ENCODE measurements at regions not wholly inside any gene's neighbourhood (a gene's known extent, or its start where the extent isn't known, plus 50 kb on each side); places are given as distances from the start of the nearest gene placed in this dataset.

DNA sequence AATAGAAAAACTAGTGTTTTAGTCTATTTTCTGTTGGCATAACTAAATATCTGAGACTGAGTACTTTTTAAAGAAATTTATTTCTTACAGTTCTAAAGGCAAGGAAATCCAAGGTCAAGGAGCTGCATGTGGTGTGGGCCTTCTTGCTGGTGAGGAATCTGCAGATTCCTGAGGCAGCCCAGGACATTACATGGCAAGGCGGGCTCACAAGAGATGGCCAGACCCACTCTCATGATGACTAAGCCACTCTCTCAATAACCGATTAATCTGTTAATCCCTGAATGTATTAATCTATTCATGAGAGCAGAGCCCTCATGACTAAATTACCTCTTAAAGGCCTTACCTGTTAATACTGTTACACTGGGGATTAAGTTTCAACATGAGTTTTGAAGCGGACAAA is 340.8 kb downstream of the GRXCR1 start:
- Mint-ChIP-seq H3K4me1 (peaks cover 5% of the 10 kb centered on the region; the same call in 2 of the 3 replicates), H3K27me3 (ENCODE audit: insufficient read depth, low read depth, poor library complexity) (no peaks in the 10 kb centered on the region), H3K36me3 (ENCODE audit: low read depth) (no peaks in the 10 kb centered on the region), H3K27ac (no peak overlapping the region), H3K9me3 (no peaks in the 10 kb centered on the region), H3K4me3 (no peak overlapping the region)
- ATAC-seq (no peak), DNase-seq (ENCODE audit: low spot score) (no peak)
- Histone ChIP-seq H4K20me1 (replicated peaks; ENCODE audit: insufficient read depth) (no peaks in the 10 kb centered on the region), H3K27me3 (ENCODE audit: insufficient read depth) (no peaks in the 10 kb centered on the region), H3K79me2 (replicated peaks; ENCODE audit: insufficient read depth) (no peaks in the 10 kb centered on the region), H3K27ac (ENCODE audit: low read depth) (no peak overlapping the region), H3K4me2 (no peak overlapping the region), H3K9me2 (ENCODE audit: insufficient read depth) (no peaks in the 10 kb centered on the region; the same call in 1 of the 2 replicates), H2AFZ (no peak overlapping the region), H3K36me3 (ENCODE audit: insufficient read depth) (no peaks in the 10 kb centered on the region), H3K4me3 (no peak overlapping the region), H3K4me1 (ENCODE audit: insufficient read depth) (no peaks in the 10 kb centered on the region), H3F3A (replicated peaks; ENCODE audit: low read depth) (no peaks in the 10 kb centered on the region)
- TF ChIP-seq ZNF331 (CRISPR knock-in tag; IDR thresholded peaks at IDR 0.05; ENCODE audit: low read depth), result no peak
- TF ChIP-seq, protein P1, sequence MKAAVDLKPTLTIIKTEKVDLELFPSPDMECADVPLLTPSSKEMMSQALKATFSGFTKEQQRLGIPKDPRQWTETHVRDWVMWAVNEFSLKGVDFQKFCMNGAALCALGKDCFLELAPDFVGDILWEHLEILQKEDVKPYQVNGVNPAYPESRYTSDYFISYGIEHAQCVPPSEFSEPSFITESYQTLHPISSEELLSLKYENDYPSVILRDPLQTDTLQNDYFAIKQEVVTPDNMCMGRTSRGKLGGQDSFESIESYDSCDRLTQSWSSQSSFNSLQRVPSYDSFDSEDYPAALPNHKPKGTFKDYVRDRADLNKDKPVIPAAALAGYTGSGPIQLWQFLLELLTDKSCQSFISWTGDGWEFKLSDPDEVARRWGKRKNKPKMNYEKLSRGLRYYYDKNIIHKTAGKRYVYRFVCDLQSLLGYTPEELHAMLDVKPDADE (IDR thresholded peaks at IDR 0.05), result no peak
- no peak for TF ChIP-seq ZNF114 (CRISPR knock-in tag; IDR thresholded peaks at IDR 0.05)
- no peak for TF ChIP-seq STAT1 (IDR thresholded peaks at IDR 0.05; ENCODE audit: unreplicated experiment)
- TF ChIP-seq CREB1 (CRISPR knock-in tag; IDR thresholded peaks at IDR 0.05; ENCODE audit: low read depth), result no peak
- TF ChIP-seq, protein P2, sequence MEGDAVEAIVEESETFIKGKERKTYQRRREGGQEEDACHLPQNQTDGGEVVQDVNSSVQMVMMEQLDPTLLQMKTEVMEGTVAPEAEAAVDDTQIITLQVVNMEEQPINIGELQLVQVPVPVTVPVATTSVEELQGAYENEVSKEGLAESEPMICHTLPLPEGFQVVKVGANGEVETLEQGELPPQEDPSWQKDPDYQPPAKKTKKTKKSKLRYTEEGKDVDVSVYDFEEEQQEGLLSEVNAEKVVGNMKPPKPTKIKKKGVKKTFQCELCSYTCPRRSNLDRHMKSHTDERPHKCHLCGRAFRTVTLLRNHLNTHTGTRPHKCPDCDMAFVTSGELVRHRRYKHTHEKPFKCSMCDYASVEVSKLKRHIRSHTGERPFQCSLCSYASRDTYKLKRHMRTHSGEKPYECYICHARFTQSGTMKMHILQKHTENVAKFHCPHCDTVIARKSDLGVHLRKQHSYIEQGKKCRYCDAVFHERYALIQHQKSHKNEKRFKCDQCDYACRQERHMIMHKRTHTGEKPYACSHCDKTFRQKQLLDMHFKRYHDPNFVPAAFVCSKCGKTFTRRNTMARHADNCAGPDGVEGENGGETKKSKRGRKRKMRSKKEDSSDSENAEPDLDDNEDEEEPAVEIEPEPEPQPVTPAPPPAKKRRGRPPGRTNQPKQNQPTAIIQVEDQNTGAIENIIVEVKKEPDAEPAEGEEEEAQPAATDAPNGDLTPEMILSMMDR (conservative IDR thresholded peaks at IDR 0.05; ENCODE audit: low read depth in 2 of 2), result no peak
- no peak for TF ChIP-seq EZH2phosphoT487 (IDR thresholded peaks at IDR 0.05; ENCODE audit: unreplicated experiment)
- TF ChIP-seq, protein P3, sequence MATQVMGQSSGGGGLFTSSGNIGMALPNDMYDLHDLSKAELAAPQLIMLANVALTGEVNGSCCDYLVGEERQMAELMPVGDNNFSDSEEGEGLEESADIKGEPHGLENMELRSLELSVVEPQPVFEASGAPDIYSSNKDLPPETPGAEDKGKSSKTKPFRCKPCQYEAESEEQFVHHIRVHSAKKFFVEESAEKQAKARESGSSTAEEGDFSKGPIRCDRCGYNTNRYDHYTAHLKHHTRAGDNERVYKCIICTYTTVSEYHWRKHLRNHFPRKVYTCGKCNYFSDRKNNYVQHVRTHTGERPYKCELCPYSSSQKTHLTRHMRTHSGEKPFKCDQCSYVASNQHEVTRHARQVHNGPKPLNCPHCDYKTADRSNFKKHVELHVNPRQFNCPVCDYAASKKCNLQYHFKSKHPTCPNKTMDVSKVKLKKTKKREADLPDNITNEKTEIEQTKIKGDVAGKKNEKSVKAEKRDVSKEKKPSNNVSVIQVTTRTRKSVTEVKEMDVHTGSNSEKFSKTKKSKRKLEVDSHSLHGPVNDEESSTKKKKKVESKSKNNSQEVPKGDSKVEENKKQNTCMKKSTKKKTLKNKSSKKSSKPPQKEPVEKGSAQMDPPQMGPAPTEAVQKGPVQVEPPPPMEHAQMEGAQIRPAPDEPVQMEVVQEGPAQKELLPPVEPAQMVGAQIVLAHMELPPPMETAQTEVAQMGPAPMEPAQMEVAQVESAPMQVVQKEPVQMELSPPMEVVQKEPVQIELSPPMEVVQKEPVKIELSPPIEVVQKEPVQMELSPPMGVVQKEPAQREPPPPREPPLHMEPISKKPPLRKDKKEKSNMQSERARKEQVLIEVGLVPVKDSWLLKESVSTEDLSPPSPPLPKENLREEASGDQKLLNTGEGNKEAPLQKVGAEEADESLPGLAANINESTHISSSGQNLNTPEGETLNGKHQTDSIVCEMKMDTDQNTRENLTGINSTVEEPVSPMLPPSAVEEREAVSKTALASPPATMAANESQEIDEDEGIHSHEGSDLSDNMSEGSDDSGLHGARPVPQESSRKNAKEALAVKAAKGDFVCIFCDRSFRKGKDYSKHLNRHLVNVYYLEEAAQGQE (IDR thresholded peaks at IDR 0.05; ENCODE audit: unreplicated experiment), result no peak
- TF ChIP-seq JUNB (IDR thresholded peaks at IDR 0.05; ENCODE audit: unreplicated experiment), result no peak
- TF ChIP-seq, protein P4, sequence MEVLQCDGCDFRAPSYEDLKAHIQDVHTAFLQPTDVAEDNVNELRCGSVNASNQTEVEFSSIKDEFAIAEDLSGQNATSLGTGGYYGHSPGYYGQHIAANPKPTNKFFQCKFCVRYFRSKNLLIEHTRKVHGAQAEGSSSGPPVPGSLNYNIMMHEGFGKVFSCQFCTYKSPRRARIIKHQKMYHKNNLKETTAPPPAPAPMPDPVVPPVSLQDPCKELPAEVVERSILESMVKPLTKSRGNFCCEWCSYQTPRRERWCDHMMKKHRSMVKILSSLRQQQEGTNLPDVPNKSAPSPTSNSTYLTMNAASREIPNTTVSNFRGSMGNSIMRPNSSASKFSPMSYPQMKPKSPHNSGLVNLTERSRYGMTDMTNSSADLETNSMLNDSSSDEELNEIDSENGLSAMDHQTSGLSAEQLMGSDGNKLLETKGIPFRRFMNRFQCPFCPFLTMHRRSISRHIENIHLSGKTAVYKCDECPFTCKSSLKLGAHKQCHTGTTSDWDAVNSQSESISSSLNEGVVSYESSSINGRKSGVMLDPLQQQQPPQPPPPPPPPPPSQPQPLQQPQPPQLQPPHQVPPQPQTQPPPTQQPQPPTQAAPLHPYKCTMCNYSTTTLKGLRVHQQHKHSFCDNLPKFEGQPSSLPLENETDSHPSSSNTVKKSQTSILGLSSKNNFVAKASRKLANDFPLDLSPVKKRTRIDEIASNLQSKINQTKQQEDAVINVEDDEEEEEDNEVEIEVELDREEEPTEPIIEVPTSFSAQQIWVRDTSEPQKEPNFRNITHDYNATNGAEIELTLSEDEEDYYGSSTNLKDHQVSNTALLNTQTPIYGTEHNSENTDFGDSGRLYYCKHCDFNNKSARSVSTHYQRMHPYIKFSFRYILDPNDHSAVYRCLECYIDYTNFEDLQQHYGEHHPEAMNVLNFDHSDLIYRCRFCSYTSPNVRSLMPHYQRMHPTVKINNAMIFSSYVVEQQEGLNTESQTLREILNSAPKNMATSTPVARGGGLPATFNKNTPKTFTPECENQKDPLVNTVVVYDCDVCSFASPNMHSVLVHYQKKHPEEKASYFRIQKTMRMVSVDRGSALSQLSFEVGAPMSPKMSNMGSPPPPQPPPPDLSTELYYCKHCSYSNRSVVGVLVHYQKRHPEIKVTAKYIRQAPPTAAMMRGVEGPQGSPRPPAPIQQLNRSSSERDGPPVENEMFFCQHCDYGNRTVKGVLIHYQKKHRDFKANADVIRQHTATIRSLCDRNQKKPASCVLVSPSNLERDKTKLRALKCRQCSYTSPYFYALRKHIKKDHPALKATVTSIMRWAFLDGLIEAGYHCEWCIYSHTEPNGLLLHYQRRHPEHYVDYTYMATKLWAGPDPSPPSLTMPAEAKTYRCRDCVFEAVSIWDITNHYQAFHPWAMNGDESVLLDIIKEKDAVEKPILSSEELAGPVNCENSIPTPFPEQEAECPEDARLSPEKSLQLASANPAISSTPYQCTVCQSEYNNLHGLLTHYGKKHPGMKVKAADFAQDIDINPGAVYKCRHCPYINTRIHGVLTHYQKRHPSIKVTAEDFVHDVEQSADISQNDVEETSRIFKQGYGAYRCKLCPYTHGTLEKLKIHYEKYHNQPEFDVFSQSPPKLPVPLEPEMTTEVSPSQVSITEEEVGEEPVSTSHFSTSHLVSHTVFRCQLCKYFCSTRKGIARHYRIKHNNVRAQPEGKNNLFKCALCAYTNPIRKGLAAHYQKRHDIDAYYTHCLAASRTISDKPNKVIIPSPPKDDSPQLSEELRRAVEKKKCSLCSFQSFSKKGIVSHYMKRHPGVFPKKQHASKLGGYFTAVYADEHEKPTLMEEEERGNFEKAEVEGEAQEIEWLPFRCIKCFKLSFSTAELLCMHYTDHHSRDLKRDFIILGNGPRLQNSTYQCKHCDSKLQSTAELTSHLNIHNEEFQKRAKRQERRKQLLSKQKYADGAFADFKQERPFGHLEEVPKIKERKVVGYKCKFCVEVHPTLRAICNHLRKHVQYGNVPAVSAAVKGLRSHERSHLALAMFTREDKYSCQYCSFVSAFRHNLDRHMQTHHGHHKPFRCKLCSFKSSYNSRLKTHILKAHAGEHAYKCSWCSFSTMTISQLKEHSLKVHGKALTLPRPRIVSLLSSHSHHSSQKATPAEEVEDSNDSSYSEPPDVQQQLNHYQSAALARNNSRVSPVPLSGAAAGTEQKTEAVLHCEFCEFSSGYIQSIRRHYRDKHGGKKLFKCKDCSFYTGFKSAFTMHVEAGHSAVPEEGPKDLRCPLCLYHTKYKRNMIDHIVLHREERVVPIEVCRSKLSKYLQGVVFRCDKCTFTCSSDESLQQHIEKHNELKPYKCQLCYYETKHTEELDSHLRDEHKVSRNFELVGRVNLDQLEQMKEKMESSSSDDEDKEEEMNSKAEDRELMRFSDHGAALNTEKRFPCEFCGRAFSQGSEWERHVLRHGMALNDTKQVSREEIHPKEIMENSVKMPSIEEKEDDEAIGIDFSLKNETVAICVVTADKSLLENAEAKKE (CRISPR knock-in tag; IDR thresholded peaks at IDR 0.05), result no peak

All from GM23338 (cell line).